Breast epithelium (tissue), 3 donors: ENCODE measurements at regions not wholly inside any gene's neighbourhood (a gene's known extent, or its start where the extent isn't known, plus 50 kb on each side); places are given as distances from the start of the nearest gene placed in this dataset.

Experiments
- POLR2A ChIP-seq: fragments of 450-650 bp; IDR thresholded peaks from one replicate; pipeline ENCODE4 v1.6.1; 2016; ENCODE audit warnings: antibody characterized with exemption, mild to moderate bottlenecking, moderate library complexity
- TF ChIP-seq, protein P1 (sequence below), 3 donors: fragments of 450-650 bp; IDR thresholded peaks; one replicate each; pipeline ENCODE4 v1.5.1; 2016 to 2017; ENCODE audit warnings: antibody characterized with exemption in 3 of 3, mild to moderate bottlenecking in 3 of 3, moderate library complexity in 3 of 3

- TF ChIP-seq, protein P1, sequence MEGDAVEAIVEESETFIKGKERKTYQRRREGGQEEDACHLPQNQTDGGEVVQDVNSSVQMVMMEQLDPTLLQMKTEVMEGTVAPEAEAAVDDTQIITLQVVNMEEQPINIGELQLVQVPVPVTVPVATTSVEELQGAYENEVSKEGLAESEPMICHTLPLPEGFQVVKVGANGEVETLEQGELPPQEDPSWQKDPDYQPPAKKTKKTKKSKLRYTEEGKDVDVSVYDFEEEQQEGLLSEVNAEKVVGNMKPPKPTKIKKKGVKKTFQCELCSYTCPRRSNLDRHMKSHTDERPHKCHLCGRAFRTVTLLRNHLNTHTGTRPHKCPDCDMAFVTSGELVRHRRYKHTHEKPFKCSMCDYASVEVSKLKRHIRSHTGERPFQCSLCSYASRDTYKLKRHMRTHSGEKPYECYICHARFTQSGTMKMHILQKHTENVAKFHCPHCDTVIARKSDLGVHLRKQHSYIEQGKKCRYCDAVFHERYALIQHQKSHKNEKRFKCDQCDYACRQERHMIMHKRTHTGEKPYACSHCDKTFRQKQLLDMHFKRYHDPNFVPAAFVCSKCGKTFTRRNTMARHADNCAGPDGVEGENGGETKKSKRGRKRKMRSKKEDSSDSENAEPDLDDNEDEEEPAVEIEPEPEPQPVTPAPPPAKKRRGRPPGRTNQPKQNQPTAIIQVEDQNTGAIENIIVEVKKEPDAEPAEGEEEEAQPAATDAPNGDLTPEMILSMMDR (IDR thresholded peaks at IDR 0.05), result no peak
- no peak for TF ChIP-seq POLR2A
Measured at GRCh38 chr13:44730851-44731250, 154.7 kb upstream of the TSC22D1 start.
